GM18867 (cell line): ENCODE measurements at regions not wholly inside any gene's neighbourhood (a gene's known extent, or its start where the extent isn't known, plus 50 kb on each side); places are given as distances from the start of the nearest gene placed in this dataset.
A peak's percentile ranks its signal among the peaks of the same experiment; 100 is the strongest.

Experiments
- ATAC-seq: cut with Tn5 transposase; IDR thresholded peaks from one replicate; pipeline ENCODE4 v1.9.1; 2021; ENCODE audit warnings: mild to moderate bottlenecking, moderate library complexity; ENCODE audit not compliant: unreplicated experiment

DNA sequence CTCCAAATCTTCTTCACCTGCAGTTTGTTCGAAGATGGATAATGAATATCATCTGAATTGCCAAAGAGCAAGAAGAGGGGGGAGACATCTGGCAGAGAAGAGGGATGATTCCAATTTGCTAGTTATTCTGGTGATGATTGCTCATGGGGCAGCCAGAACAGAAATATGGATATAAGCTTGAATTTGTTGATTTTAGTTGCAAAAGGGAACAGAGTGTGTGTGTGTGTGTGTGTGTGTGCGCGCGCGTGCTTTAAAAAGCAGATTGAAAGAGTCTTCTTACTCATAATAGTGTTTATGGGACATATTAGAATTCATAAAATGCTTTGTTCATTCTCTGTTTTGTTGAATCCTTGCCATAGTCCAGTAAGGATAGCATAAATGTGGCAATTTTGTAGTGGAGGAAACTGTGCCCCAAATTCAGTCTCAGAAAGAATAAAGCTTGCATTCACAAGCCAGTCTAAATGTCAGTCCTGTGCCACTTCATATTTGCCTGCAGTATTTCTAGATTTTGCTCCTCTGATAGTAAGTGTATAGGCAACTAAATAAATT is 436.3 kb upstream of the KLF4 start:
- ATAC-seq: no peak

DNA sequence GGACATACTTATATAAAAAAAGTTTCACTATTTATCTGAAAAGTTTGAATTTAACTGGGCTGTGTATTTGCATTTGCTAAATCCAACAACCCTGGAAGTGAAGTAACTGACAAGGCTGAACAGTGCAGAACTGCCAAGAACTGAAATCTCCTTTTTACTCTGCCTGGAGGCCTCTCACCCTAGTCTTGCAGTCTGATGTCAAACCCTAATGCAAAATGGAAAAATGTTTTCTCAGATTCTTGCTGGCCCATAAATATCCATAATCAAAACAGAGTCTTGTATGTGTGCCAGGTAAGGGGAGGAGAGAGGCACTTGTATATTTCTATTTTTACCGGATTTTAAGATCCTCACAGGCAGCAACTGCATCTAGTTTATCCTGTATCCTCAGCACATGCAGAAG is 432.7 kb upstream of the KLF4 start:
- no peak for ATAC-seq

DNA sequence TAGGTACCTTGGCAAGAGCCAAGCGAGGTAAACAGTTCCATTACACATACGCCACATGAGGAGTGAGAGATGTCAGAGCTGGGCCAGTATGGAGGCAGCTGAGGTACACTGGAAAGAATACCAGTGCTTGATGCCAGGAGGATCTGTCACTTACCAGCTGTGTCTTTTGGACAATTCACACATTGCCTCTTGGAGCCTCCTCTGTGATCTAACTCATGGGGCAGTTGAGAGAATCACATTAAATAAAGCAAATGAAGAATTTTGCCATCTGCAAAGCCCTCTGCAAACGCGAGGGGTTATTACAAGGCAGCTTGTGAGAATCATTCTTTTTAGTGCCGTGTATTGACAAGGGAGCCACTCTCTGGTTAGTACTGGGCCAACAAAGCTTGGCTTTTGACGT is 429.7 kb upstream of the KLF4 start:
- no peak for ATAC-seq

- ATAC-seq: no peak
Observed at GRCh38 chr9:107918749-107919148, 429.2 kb upstream of the KLF4 start.

DNA sequence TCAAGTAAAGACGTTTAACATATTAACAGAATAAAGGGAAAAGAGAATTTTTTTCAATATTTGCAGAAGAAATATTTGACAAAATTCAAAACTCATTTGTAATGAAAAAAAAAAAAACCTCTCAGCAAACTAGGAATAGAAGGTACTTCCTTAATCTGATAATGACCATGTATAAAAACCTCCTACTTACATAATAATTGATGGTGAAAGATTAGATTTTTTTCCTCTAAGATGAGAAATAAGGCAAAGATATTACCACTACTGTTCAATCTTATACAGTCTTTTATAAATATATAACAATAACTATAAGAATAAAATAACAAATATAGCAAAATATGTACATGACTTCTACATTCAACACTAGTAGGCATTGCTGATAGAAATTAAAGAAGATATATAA is 424.6 kb upstream of the KLF4 start:
- ATAC-seq: no peak

- no peak for ATAC-seq
Observed at GRCh38 chr9:107907715-107908114, 418.1 kb upstream of the KLF4 start.

DNA sequence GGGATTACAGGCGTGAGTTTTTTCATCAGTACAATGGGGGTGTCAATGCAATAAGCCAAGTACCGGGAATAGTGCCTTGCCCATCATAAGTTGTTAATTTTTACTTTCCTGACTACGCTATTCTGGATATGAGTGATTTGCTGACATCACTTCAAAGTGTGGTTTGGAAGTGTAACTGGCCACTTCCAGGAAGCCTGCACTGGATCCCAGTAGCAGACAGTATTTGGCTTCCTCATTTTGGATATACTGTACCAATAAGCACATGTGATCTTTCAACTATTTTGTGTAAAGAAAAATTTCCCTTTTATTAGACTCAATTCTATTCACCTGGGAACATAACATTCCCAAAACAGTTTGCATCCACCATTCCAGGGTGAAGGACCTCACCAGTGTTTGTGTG is 417.7 kb upstream of the KLF4 start:
- ATAC-seq: no peak

- ATAC-seq: no peak
Observed at GRCh38 chr9:107906074-107906473, 416.5 kb upstream of the KLF4 start.

GRCh38 chr9:107905308-107906020 is 415.9 kb upstream of the KLF4 start:
- ATAC-seq: no peak

- ATAC-seq: no peak
Observed at GRCh38 chr9:107899961-107900330, 410.4 kb upstream of the KLF4 start.

- ATAC-seq: no peak
Observed at GRCh38 chr9:107898761-107899160, 409.2 kb upstream of the KLF4 start.

GRCh38 chr9:107896544-107896943 is 407.0 kb upstream of the KLF4 start:
- ATAC-seq: no peak

- no peak for ATAC-seq
Observed at GRCh38 chr9:107895501-107896001, 406.0 kb upstream of the KLF4 start.

- no peak for ATAC-seq
Observed at GRCh38 chr9:107894572-107895261, 405.1 kb upstream of the KLF4 start.

GRCh38 chr9:107890921-107891465 is 401.4 kb upstream of the KLF4 start:
- no peak for ATAC-seq

DNA sequence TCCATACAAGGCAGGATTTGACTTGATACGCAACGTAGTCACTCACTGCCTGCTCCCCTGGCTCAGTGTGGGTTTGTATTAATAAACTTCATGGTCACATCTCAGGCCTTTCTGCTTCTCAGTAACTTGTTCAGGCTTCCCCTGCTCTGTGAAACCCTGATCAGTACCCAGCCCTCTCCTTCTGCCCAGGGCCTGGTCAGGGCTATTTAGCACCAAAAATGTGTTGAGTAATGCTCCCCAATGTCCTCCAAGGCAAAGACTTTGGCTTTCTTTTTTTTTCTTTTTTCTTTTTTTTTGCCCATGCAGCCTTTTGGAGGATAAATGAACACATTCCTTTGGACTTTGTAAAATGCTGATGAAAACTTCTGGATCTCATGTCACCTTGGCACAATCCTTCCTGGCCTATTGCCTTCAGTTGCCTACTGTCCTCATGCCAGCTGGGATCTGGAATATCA is 399.2 kb upstream of the KLF4 start:
- ATAC-seq: no peak

DNA sequence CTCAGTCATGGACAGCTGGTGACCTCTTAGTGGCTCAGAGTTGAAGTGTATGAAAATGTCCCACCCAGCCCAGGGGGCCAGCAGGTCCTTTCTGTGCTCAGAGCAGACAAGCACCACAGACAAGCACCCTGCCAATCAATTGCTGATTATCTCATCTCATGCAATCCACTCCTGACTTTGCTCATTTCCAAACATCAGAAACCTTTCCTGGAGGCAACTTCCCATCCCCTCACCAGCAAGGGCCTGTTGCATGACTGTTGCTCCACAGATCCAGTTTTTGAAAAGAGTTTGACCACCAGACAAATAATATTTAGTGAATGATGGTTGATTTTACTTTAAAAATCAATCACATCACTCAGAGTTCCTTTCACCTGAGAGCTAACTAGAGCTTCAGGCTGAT is 397.3 kb upstream of the KLF4 start:
- no peak for ATAC-seq

GRCh38 chr9:107883496-107884124 is 394.0 kb upstream of the KLF4 start:
- peak; percentile 95 for ATAC-seq

GRCh38 chr9:107881626-107882300 is 392.2 kb upstream of the KLF4 start:
- no peak for ATAC-seq

GRCh38 chr9:107878462-107878861 is 388.9 kb upstream of the KLF4 start:
- ATAC-seq: no peak

GRCh38 chr9:107875571-107875980 is 386.0 kb upstream of the KLF4 start:
- ATAC-seq: peak; percentile 64
